Colonic mucosa (tissue), 4 donors: ENCODE measurements at regions not wholly inside any gene's neighbourhood (a gene's known extent, or its start where the extent isn't known, plus 50 kb on each side); places are given as distances from the start of the nearest gene placed in this dataset.

Experiments used
- DNase-seq: peaks from one replicate; pipeline ENCODE4 v3.0.0-alpha.2; 2020
- H3K27ac ChIP-seq: fragments of 200-600 bp; one replicate; pipeline ENCODE4 v1.8.0; 2021
- H3K27me3 ChIP-seq: fragments of 200-600 bp; one replicate; pipeline ENCODE4 v1.8.0; 2021
- H3K36me3 ChIP-seq: fragments of 200-600 bp; one replicate; pipeline ENCODE4 v1.8.0; 2021
- H3K4me1 ChIP-seq: fragments of 200-600 bp; one replicate; pipeline ENCODE4 v1.8.0; 2021; ENCODE audit warnings: mild to moderate bottlenecking
- H3K4me3 ChIP-seq: fragments of 200-600 bp; one replicate; pipeline ENCODE4 v1.8.0; 2021
- H3K9ac ChIP-seq, 2 donors: one replicate each; pipeline ENCODE4 v1.7.0; 2013; ENCODE audit warnings: control low read depth in 2 of 2, low read depth in 2 of 2, low read length in 2 of 2
- H3K9me3 ChIP-seq: fragments of 200-600 bp; one replicate; pipeline ENCODE4 v1.8.0; 2021
- intact Hi-C: fragments of 100-400 bp; cut with DNase I; formaldehyde crosslinking; loops from one replicate; pipeline ENCODE4 v1.14.1; 2022
- TF ChIP-seq, protein P1 (sequence below): fragments of 200-600 bp; IDR thresholded peaks from one replicate; pipeline ENCODE4 v1.8.0; 2022; ENCODE audit warnings: antibody characterized with exemption, mild to moderate bottlenecking
- donor health status: healthy.
- donor health status: DM: no; HTN: no; CAD: no.
- donor health status: DM: no; HTN: no; CAD: no.

DNA sequence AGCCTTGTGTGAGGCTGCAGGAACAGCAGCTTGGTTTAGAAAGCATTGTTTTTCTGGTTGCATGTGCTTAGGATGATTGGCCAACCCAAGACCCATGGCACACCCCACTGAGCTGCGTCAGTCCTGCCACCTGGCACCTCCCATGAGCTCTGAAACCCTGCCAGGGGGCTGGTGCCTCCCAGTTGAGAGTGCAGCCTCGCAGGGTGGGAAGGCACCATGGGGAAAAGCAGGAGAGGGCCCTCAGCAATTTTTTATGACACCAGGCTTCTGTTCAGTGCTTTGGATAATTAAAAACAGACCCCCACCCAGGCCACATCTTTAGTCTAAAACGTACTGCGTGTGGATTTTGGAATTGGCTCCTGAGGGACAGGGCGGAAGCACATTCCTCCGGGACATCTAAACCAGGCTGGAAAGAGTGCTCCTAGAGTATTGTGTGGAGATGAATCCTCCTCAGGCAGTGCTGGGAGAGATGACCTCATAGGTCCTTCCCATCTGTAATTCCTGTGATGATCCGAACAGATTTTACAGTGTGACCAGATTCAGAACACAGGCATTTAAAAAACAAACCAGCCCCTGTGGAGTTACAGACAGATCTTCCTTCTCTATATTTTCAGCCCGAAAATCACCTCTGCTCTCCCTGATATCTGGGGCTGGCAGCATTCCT lies 438.3 kb downstream of the ZNF521 start:
- H3K9me3 ChIP-seq = no peaks in the 10 kb centered on the region
- H3K4me1 ChIP-seq = no peaks in the 10 kb centered on the region
- H3K36me3 ChIP-seq = no peaks in the 10 kb centered on the region
- no peaks in the 10 kb centered on the region for H3K27me3 ChIP-seq
- intact Hi-C loops = no loop called here
- no peak overlapping the region for H3K9ac ChIP-seq
- TF ChIP-seq, protein P1, sequence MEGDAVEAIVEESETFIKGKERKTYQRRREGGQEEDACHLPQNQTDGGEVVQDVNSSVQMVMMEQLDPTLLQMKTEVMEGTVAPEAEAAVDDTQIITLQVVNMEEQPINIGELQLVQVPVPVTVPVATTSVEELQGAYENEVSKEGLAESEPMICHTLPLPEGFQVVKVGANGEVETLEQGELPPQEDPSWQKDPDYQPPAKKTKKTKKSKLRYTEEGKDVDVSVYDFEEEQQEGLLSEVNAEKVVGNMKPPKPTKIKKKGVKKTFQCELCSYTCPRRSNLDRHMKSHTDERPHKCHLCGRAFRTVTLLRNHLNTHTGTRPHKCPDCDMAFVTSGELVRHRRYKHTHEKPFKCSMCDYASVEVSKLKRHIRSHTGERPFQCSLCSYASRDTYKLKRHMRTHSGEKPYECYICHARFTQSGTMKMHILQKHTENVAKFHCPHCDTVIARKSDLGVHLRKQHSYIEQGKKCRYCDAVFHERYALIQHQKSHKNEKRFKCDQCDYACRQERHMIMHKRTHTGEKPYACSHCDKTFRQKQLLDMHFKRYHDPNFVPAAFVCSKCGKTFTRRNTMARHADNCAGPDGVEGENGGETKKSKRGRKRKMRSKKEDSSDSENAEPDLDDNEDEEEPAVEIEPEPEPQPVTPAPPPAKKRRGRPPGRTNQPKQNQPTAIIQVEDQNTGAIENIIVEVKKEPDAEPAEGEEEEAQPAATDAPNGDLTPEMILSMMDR = no peak
- no peak for DNase-seq
- no peak overlapping the region for H3K4me3 ChIP-seq
- H3K27ac ChIP-seq = no peak overlapping the region

- intact Hi-C loops = no loop called here
- TF ChIP-seq, protein P1 = no peak
- DNase-seq = no peak
Measured at GRCh38 chr18:24914171-24914525, 437.8 kb downstream of the ZNF521 start.

GRCh38 chr18:24914685-24915084 lies 437.3 kb downstream of the ZNF521 start:
- no peak overlapping the region for H3K9ac ChIP-seq
- H3K27ac ChIP-seq = no peak overlapping the region
- H3K27me3 ChIP-seq = no peaks in the 10 kb centered on the region
- H3K4me1 ChIP-seq = no peaks in the 10 kb centered on the region
- intact Hi-C loops = no loop called here
- no peak for DNase-seq
- no peaks in the 10 kb centered on the region for H3K9me3 ChIP-seq
- H3K4me3 ChIP-seq = no peak overlapping the region
- no peaks in the 10 kb centered on the region for H3K36me3 ChIP-seq
- TF ChIP-seq, protein P1 = no peak

More at GRCh38 chr18:24914171-24914525, 437.8 kb downstream of the ZNF521 start:
- Histone ChIP-seq H3K4me3 (no peak overlapping the region), H3K9ac (no peak overlapping the region), H3K36me3 (no peaks in the 10 kb centered on the region), H3K27me3 (no peaks in the 10 kb centered on the region), H3K27ac (no peak overlapping the region), H3K4me1 (no peaks in the 10 kb centered on the region), H3K9me3 (no peaks in the 10 kb centered on the region)

GRCh38 chr18:24915547-24915946 lies 436.4 kb downstream of the ZNF521 start:
- Histone ChIP-seq H3K9ac (no peak overlapping the region), H3K36me3 (no peaks in the 10 kb centered on the region), H3K27ac (no peak overlapping the region), H3K9me3 (no peaks in the 10 kb centered on the region), H3K4me1 (no peaks in the 10 kb centered on the region), H3K4me3 (no peak overlapping the region), H3K27me3 (no peaks in the 10 kb centered on the region)
- intact Hi-C loops = no loop called here
- TF ChIP-seq, protein P1 = no peak
- no peak for DNase-seq

- H3K4me1 ChIP-seq = no peaks in the 10 kb centered on the region
- no peak overlapping the region for H3K4me3 ChIP-seq
- no peak overlapping the region for H3K9ac ChIP-seq
- H3K9me3 ChIP-seq = no peaks in the 10 kb centered on the region
- no peaks in the 10 kb centered on the region for H3K27me3 ChIP-seq
- intact Hi-C loops = no loop called here
- no peaks in the 10 kb centered on the region for H3K36me3 ChIP-seq
- no peak for DNase-seq
- TF ChIP-seq, protein P1 = no peak
- no peak overlapping the region for H3K27ac ChIP-seq
Measured at GRCh38 chr18:24917767-24918166, 434.2 kb downstream of the ZNF521 start.
